GM19043 (cell line): ENCODE measurements at regions not wholly inside any gene's neighbourhood (a gene's known extent, or its start where the extent isn't known, plus 50 kb on each side); places are given as distances from the start of the nearest gene placed in this dataset.
"Not testable (repeated sequence)": the region's sequence is repeated elsewhere in the genome, so short reads cannot be mapped to it uniquely, and the experiment has no call there.

ENCODE experiments used
- ATAC-seq: cut with Tn5 transposase; IDR thresholded peaks from one replicate; pipeline ENCODE4 v1.9.1; 2021; ENCODE audit warnings: low read depth; ENCODE audit not compliant: unreplicated experiment

GRCh38 chr9:87346061-87346665, 151.5 kb upstream of the DAPK1 start:
- no peak for ATAC-seq

GRCh38 chr9:87350915-87351314, 146.8 kb upstream of the DAPK1 start:
- no peak for ATAC-seq

- ATAC-seq = no peak
These were observed 144.4 kb upstream of the DAPK1 start for GRCh38 chr9:87353301-87353700.

- no peak for ATAC-seq
These were observed 143.5 kb upstream of the DAPK1 start for GRCh38 chr9:87354147-87354546.

- ATAC-seq = no peak
These were observed 140.1 kb upstream of the DAPK1 start for GRCh38 chr9:87357600-87357999.

GRCh38 chr9:87359264-87359663, 138.4 kb upstream of the DAPK1 start:
- ATAC-seq = no peak

GRCh38 chr9:87359958-87360601, 137.6 kb upstream of the DAPK1 start:
- no peak for ATAC-seq

GRCh38 chr9:87370049-87370685, 127.5 kb upstream of the DAPK1 start:
- no peak for ATAC-seq

GRCh38 chr9:87371795-87372355, 125.8 kb upstream of the DAPK1 start:
- ATAC-seq = no peak

- ATAC-seq = no peak
These were observed 125.3 kb upstream of the DAPK1 start for GRCh38 chr9:87372356-87372851.

- ATAC-seq = not testable (repeated sequence)
These were observed 123.4 kb upstream of the DAPK1 start for GRCh38 chr9:87374023-87374919.

- no peak for ATAC-seq
These were observed 122.1 kb upstream of the DAPK1 start for GRCh38 chr9:87375397-87376073.

GRCh38 chr9:87378676-87379075, 119.0 kb upstream of the DAPK1 start:
- no peak for ATAC-seq

- no peak for ATAC-seq
These were observed 118.4 kb upstream of the DAPK1 start for GRCh38 chr9:87379300-87379699.

GRCh38 chr9:87381050-87381711, 116.5 kb upstream of the DAPK1 start:
- no peak for ATAC-seq

- ATAC-seq = no peak
These were observed 115.9 kb upstream of the DAPK1 start for GRCh38 chr9:87381746-87382145.

- ATAC-seq = no peak
These were observed 114.8 kb upstream of the DAPK1 start for GRCh38 chr9:87382900-87383299.

- ATAC-seq = no peak
These were observed 114.1 kb upstream of the DAPK1 start for GRCh38 chr9:87383344-87384150.
